BLaER1 (cell line): ENCODE measurements at regions not wholly inside any gene's neighbourhood (a gene's known extent, or its start where the extent isn't known, plus 50 kb on each side); places are given as distances from the start of the nearest gene placed in this dataset.

Source experiments
- H3K27ac ChIP-seq: shearing (Covaris generic); formaldehyde crosslinking; 2 replicates; pipeline ENCODE4 v1.8.1; 2022
- H3K27me3 ChIP-seq: shearing (Covaris generic); formaldehyde crosslinking; 2 replicates; pipeline ENCODE4 v1.8.1; 2022
- H3K36me3 ChIP-seq: shearing (Covaris generic); formaldehyde crosslinking; 2 replicates; pipeline ENCODE4 v1.8.1; 2022
- H3K4me1 ChIP-seq: shearing (Covaris generic); formaldehyde crosslinking; 2 replicates; pipeline ENCODE4 v1.8.1; 2022
- H3K4me2 ChIP-seq: shearing (Covaris generic); formaldehyde crosslinking; 2 replicates; pipeline ENCODE4 v1.8.1; 2022
- H3K4me3 ChIP-seq: shearing (Covaris generic); formaldehyde crosslinking; 2 replicates; pipeline ENCODE4 v1.8.1; 2022
- H3K9ac ChIP-seq: shearing (Covaris generic); formaldehyde crosslinking; 2 replicates; pipeline ENCODE4 v1.8.1; 2022
- H3K9me3 ChIP-seq: shearing (Covaris generic); formaldehyde crosslinking; 2 replicates; pipeline ENCODE4 v1.8.1; 2022
- H4K20me1 ChIP-seq: shearing (Covaris generic); formaldehyde crosslinking; 2 replicates; pipeline ENCODE4 v1.8.1; 2022
- Cebpa-rat ChIP-seq: shearing (Covaris generic); IDR thresholded peaks from 2 replicates; pipeline ENCODE4 v1.8.1; 2022

DNA sequence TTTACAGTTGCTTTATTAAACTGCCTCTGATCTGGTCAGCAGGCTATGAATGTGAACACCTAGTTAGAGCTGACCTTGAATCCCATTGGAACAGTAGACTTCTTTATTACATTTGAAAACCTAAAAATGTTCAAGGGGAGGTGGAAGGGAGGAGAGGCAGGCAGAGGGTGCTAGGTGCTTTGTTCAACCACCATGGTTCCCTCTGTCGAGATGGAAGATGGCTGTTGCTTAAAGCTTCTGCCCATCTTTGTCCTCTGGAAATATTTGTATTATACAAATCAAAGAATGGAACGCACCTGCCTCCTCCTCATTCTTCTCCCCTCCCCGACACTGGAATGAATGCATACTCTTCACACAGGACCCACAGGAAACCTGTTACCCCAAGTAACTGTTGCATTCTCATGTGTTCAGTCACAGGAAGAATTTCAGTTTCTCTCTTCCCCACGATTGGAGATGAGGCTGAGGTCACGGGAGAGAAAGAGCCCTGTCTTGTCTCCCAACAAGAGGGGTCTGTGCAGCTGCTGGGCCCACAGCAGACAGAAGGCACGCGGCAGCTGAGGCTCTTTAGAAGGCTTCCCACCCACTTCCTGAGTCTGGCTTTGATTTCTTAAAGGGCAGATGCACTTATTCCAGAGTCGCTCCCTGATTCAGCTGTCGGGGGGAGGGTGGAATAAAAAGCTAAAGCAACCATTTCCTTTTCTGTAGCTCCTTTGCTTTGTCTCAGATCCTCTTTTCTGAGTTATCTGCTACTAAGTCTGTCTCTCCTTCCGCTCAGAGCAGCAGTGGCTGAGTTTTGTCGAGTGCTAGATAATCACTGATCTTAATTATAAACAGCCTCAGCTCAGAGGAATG, 217.9 kb upstream of the BTG1 start:
- TF ChIP-seq Cebpa-rat, result no peak
- H4K20me1 ChIP-seq, result no peaks in the 10 kb centered on the region
- H3K9ac ChIP-seq, result peak overlapping the region; percentile 80
- no peaks in the 10 kb centered on the region for H3K27me3 ChIP-seq
- H3K9me3 ChIP-seq, result no peaks in the 10 kb centered on the region; the same call in 1 of the 2 replicates
- peak overlapping the region; percentile 93 for H3K27ac ChIP-seq
- H3K4me3 ChIP-seq, result peak overlapping the region; percentile 56
- H3K36me3 ChIP-seq, result no peaks in the 10 kb centered on the region
- H3K4me2 ChIP-seq, result peak overlapping the region; percentile 78
- H3K4me1 ChIP-seq, result peaks cover 56% of the 10 kb centered on the region

DNA sequence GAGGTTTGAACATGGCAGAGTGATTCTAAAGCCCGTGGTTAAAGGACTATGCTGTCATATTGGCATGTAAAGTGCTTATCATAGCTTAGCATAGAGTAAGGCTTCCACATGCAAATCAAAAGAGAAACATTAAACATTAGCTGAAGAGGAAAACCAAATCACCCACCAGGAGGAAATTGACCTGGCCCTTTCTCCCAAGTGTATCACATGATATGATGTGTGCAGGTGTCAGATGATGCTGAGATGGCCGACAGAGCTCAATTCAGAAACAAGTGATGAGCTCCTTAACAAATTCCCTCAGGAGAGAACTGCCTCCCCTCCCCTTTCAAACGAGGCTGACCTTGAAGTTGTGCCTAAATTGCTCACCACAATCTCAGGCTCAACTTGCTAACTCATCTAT, 217.1 kb upstream of the BTG1 start:
- H3K36me3 ChIP-seq, result no peaks in the 10 kb centered on the region
- peaks cover 4% of the 10 kb centered on the region; the same call in 1 of the 2 replicates for H3K9me3 ChIP-seq
- no peak for TF ChIP-seq Cebpa-rat
- peak overlapping the region; percentile 78 for H3K4me2 ChIP-seq
- peak overlapping the region; percentile 93 for H3K27ac ChIP-seq
- no peaks in the 10 kb centered on the region for H4K20me1 ChIP-seq
- H3K4me3 ChIP-seq, result peak overlapping the region; percentile 56
- H3K27me3 ChIP-seq, result no peaks in the 10 kb centered on the region
- H3K4me1 ChIP-seq, result peaks cover 56% of the 10 kb centered on the region
- H3K9ac ChIP-seq, result peak overlapping the region; percentile 80

DNA sequence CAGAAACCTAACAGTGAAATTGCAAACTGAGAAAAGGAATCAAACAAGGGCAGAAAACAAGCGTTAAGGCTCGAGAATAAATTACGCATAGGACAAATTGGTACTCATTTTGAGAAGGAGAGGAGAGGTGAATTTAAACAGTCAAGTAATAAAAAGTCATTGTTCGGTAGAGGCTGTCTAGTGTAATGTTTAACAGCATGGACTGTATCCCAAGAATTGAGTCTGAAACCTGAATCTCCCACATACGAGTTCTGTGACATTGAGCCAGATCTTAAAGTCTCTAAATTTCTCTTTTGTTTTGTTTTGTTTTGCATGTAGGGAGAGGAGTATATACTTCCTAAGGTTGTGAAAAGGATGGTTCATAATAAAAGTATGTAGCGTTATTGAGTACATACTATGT, 216.5 kb upstream of the BTG1 start:
- no peaks in the 10 kb centered on the region for H3K36me3 ChIP-seq
- peak overlapping the region; percentile 56; the same call in 1 of the 2 replicates for H3K4me3 ChIP-seq
- H3K4me1 ChIP-seq, result peaks cover 56% of the 10 kb centered on the region
- H3K27ac ChIP-seq, result peak overlapping the region; percentile 93
- H3K27me3 ChIP-seq, result no peaks in the 10 kb centered on the region
- no peak for TF ChIP-seq Cebpa-rat
- no peaks in the 10 kb centered on the region for H4K20me1 ChIP-seq
- peak overlapping the region; percentile 78 for H3K4me2 ChIP-seq
- H3K9me3 ChIP-seq, result peaks cover 4% of the 10 kb centered on the region; the same call in 1 of the 2 replicates
- H3K9ac ChIP-seq, result peak overlapping the region; percentile 80; the same call in 1 of the 2 replicates

DNA sequence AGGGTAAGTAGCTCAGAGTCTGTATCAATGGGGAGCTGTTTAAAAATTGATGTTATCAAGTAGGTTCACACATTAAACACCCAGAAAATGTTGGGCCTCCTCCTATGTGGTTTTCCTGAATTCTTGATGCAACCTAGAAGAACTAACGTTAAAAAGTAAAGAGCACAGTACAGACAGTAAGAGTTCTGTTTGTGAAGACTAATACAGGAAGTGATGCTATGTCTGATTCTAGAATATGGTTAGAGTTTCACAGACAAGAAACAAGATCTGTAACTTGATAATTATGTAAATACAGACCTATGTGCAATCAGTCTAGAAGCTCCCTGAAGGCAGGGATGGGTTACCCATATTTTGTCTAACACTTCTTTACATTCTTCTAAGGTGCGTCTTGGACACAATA, 214.9 kb upstream of the BTG1 start:
- H3K27ac ChIP-seq, result peak overlapping the region; percentile 3; the same call in 1 of the 2 replicates

DNA sequence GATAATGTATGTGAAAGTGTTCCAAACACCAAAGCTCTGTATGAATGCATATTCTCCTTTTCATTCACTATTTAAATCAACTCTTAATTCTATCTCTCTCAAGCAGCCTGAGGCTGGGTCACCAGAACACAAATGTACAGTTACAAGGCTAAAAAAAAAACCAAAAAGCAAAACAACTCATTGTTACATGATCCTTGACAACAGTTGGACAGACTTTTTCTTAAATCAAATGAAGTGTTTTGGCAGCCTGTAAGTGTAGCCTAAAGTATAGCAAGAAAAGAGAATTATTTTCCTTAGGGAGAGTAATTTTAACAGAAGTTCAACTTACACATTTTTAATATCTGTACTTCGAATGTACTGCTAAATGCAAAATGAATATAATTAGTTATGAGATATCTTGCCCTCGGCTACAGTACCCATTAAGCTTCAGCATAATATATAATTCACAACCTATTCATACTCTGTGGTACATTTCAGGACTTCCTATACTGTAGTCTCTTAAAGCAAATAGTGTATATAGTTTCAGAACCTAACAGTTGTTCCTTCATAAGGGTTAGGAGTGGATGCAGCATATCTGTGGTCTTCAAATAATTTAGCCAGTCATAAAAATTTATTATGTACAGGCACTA, 214.0 kb upstream of the BTG1 start:
- Histone ChIP-seq H3K27ac (no peak overlapping the region), H3K4me1 (peaks cover 52% of the 10 kb centered on the region), H3K27me3 (no peaks in the 10 kb centered on the region), H3K9ac (no peak overlapping the region), H3K36me3 (no peaks in the 10 kb centered on the region), H3K4me2 (no peak overlapping the region), H3K4me3 (no peak overlapping the region), H3K9me3 (peaks cover 6% of the 10 kb centered on the region; the same call in 1 of the 2 replicates), H4K20me1 (no peaks in the 10 kb centered on the region)
- TF ChIP-seq Cebpa-rat, result no peak

More for the DNA sequence above, 214.9 kb upstream of the BTG1 start:
- Histone ChIP-seq H3K4me2 (peak overlapping the region; percentile 78), H3K9me3 (peaks cover 4% of the 10 kb centered on the region; the same call in 1 of the 2 replicates), H3K4me1 (peaks cover 61% of the 10 kb centered on the region), H3K36me3 (no peaks in the 10 kb centered on the region), H4K20me1 (no peaks in the 10 kb centered on the region), H3K9ac (no peak overlapping the region), H3K27me3 (no peaks in the 10 kb centered on the region), H3K4me3 (no peak overlapping the region)
- TF ChIP-seq Cebpa-rat, result no peak

DNA sequence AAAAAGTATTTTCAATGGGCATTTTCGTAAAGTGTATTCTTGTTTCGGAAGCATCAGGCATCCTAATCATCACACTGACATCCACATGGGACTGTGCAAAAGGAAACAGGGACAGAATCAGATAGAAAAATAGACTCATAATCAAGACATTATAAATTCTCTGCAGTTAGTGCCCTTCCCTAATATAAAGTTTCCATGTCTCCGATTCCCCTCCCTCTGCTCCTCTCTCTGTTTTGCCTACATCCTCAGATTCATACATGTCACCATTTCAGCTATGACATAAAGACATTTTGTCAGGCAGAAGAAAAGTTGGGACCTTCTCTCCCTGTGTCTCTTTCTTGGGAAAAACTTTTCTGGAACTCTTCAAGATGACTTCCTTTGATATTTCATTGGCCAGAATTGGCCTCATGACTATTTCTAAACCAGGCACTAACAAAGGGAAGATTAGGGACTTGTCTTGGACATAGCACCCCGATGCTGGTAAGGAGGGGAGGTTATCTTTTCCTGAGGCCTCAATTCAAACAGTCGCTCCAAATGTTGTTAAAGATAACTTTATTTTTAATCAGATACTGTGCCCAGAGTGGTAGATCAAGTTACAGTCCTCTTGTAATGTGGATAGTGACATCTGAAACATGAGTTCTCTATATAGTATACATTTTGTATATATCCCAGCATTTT, 212.1 kb upstream of the BTG1 start:
- no peak for TF ChIP-seq Cebpa-rat
- no peak overlapping the region for H3K9ac ChIP-seq
- H3K4me2 ChIP-seq, result no peak overlapping the region
- no peaks in the 10 kb centered on the region for H3K36me3 ChIP-seq
- peaks cover 41% of the 10 kb centered on the region for H3K4me1 ChIP-seq
- no peaks in the 10 kb centered on the region for H3K27me3 ChIP-seq
- H3K4me3 ChIP-seq, result no peak overlapping the region
- no peaks in the 10 kb centered on the region for H4K20me1 ChIP-seq
- H3K9me3 ChIP-seq, result peaks cover 12% of the 10 kb centered on the region; the same call in 1 of the 2 replicates
- no peak overlapping the region for H3K27ac ChIP-seq

DNA sequence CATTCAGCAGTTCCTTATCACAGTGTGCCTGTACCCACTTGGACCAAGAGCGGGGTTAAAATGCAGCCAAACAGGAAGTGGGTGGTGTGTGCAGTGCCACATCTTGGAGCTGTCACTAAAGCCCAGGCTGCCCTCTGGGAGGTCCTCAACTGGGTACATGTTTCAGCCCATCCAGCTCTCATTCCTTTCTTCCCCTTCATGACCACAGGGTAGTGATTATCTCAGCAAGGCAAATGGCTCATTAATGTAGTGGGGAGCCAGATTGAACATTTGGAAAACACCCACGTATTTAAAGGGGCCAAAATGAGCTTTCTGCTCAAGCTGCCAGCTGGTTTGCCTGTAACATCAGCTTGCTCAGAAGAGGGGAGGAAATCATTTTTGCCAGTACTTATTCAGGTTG, 210.8 kb upstream of the BTG1 start:
- Histone ChIP-seq H4K20me1 (no peaks in the 10 kb centered on the region), H3K4me3 (no peak overlapping the region), H3K27ac (no peak overlapping the region), H3K9me3 (peaks cover 12% of the 10 kb centered on the region; the same call in 1 of the 2 replicates), H3K27me3 (no peaks in the 10 kb centered on the region), H3K4me1 (peaks cover 28% of the 10 kb centered on the region), H3K36me3 (no peaks in the 10 kb centered on the region), H3K4me2 (peak overlapping the region; percentile 51), H3K9ac (no peak overlapping the region)
- TF ChIP-seq Cebpa-rat, result no peak

DNA sequence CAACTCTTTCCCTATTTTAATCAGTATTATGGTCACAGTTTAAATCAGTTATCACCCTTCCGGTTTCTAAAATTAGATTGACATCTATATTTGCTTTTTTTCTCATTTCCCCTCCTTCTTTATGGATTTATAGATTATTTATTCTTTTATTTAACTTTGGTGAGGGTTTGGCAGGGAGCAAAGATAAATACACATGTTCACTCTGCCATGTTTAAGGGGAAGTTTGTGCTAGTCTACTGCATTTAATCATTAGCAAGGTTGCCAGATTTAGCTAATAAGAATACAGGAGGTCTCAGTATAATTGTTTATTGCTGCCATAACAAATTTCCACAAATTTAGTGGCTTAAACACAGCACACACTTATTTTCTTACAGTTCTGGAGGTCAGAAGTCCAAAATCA, 204.0 kb upstream of the BTG1 start:
- Histone ChIP-seq H3K4me2 (no peak overlapping the region), H3K27ac (no peak overlapping the region), H3K4me1 (no peaks in the 10 kb centered on the region), H3K4me3 (no peak overlapping the region), H3K9me3 (peaks cover 16% of the 10 kb centered on the region), H4K20me1 (no peaks in the 10 kb centered on the region), H3K36me3 (no peaks in the 10 kb centered on the region), H3K9ac (no peak overlapping the region), H3K27me3 (no peaks in the 10 kb centered on the region)
- no peak for TF ChIP-seq Cebpa-rat

DNA sequence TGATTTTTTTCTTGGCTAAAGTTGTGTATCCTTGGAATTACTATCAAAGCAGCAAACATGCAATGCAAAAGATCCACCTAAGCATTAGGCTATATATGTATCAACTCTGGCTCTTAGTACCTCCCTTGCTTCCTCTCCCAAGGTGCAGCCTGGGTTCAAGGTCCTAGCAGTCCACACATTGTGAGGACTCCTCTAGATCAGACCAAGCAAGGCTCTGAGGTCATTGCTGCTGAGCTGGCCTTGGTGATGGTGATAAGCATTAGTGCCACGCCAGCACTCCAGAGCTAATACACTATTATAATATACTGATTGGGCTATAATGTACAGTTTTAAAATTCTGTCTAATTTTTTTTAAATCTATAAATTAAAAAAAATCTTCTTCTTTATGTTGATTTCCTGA, 196.9 kb upstream of the BTG1 start:
- Histone ChIP-seq H3K4me3 (no peak overlapping the region), H3K4me2 (no peak overlapping the region), H4K20me1 (no peaks in the 10 kb centered on the region), H3K27me3 (no peaks in the 10 kb centered on the region), H3K4me1 (no peaks in the 10 kb centered on the region), H3K9ac (no peak overlapping the region), H3K9me3 (peaks cover 11% of the 10 kb centered on the region; the same call in 1 of the 2 replicates), H3K36me3 (no peaks in the 10 kb centered on the region), H3K27ac (no peak overlapping the region)
- no peak for TF ChIP-seq Cebpa-rat
